NOMO-1 treated with dmso at 0.1 percent for 144 hours (cell line): ENCODE measurements at regions not wholly inside any gene's neighbourhood (a gene's known extent, or its start where the extent isn't known, plus 50 kb on each side); places are given as distances from the start of the nearest gene placed in this dataset.
"Not testable (repeated sequence)": the region's sequence is repeated elsewhere in the genome, so short reads cannot be mapped to it uniquely, and the experiment has no call there.

Source experiments
- DNase-seq: peaks from one replicate; lab custom pipeline; 2025; ENCODE audit not compliant: unreplicated experiment; lab: John Stamatoyannopoulos, UW

GRCh38 chr7:112982441-112983063 lies 104.1 kb downstream of the GPR85 start:
- DNase-seq = no peak

GRCh38 chr7:112981966-112982365 lies 104.7 kb downstream of the GPR85 start:
- no peak for DNase-seq

GRCh38 chr7:112979055-112979454 lies 107.6 kb downstream of the GPR85 start:
- not testable (repeated sequence) for DNase-seq

- not testable (repeated sequence) for DNase-seq
Measured at GRCh38 chr7:112977244-112977955, 109.2 kb downstream of the GPR85 start.

GRCh38 chr7:112970771-112971170 lies 115.9 kb downstream of the GPR85 start:
- no peak for DNase-seq

- no peak for DNase-seq
Measured at GRCh38 chr7:112969946-112970345, 116.7 kb downstream of the GPR85 start.

- DNase-seq = no peak
Measured at GRCh38 chr7:112965506-112965905, 121.1 kb downstream of the GPR85 start.

GRCh38 chr7:112963634-112964033 lies 123.0 kb downstream of the GPR85 start:
- DNase-seq = no peak

- DNase-seq = no peak
Measured at GRCh38 chr7:112962815-112963214, 123.8 kb downstream of the GPR85 start.

GRCh38 chr7:112959276-112959675 lies 127.4 kb downstream of the GPR85 start:
- no peak for DNase-seq

GRCh38 chr7:112958775-112959174 lies 127.9 kb downstream of the GPR85 start:
- no peak for DNase-seq

- DNase-seq = no peak
Measured at GRCh38 chr7:112957901-112958300, 128.7 kb downstream of the GPR85 start.

- not testable (repeated sequence) for DNase-seq
Measured at GRCh38 chr7:112953031-112953430, 133.6 kb downstream of the GPR85 start.

GRCh38 chr7:112951070-112951469 lies 135.6 kb downstream of the GPR85 start:
- DNase-seq = no peak

GRCh38 chr7:112949682-112950081 lies 136.9 kb downstream of the GPR85 start:
- DNase-seq = not testable (repeated sequence)

GRCh38 chr7:112946350-112946749 lies 140.3 kb downstream of the GPR85 start:
- DNase-seq = no peak

- DNase-seq = no peak
Measured at GRCh38 chr7:112945046-112945445, 141.6 kb downstream of the GPR85 start.

GRCh38 chr7:112942981-112943380 lies 143.6 kb downstream of the GPR85 start:
- no peak for DNase-seq

GRCh38 chr7:112942125-112942524 lies 144.5 kb downstream of the GPR85 start:
- not testable (repeated sequence) for DNase-seq

- no peak for DNase-seq
Measured at GRCh38 chr7:112940314-112940732, 146.3 kb downstream of the GPR85 start.

- peak; percentile 91 for DNase-seq
Measured at GRCh38 chr7:112939574-112940313, 146.9 kb downstream of the GPR85 start.
